Mesothelial cell of epicardium (in vitro differentiated cells): ENCODE measurements at regions not wholly inside any gene's neighbourhood (a gene's known extent, or its start where the extent isn't known, plus 50 kb on each side); places are given as distances from the start of the nearest gene placed in this dataset.

Experiments used
- DNase-seq, 2 experiments: peaks; one replicate each; pipeline ENCODE4 v3.0.0; 2021; ENCODE audit warnings: low spot score in 2 of 2; ENCODE audit not compliant: unreplicated experiment in 2 of 2
- H3K27ac Mint-ChIP-seq: 2 replicates; pipeline ENCODE4 v1.8.0; 2021; ENCODE audit warnings: mixed read lengths
- H3K27me3 Mint-ChIP-seq: 2 replicates; pipeline ENCODE4 v1.8.0; 2021; ENCODE audit warnings: low read depth, mixed read lengths
- H3K36me3 Mint-ChIP-seq: 2 replicates; pipeline ENCODE4 v1.8.0; 2021; ENCODE audit warnings: mixed read lengths
- H3K4me1 Mint-ChIP-seq: 2 replicates; pipeline ENCODE4 v1.8.0; 2021; ENCODE audit warnings: mixed read lengths
- H3K4me3 Mint-ChIP-seq: 2 replicates; pipeline ENCODE4 v1.8.0; 2021; ENCODE audit warnings: mild to moderate bottlenecking, moderate library complexity, mixed read lengths
- H3K9me3 Mint-ChIP-seq: 2 replicates; pipeline ENCODE4 v1.8.0; 2021; ENCODE audit warnings: mixed read lengths
- CTCF ChIP-seq: fragments of 200-600 bp; sonication (generic); IDR thresholded peaks from one replicate; pipeline ENCODE4 v1.5.0; 2021; ENCODE audit warnings: antibody characterized with exemption; ENCODE audit not compliant: unreplicated experiment

- Mint-ChIP-seq H3K4me3 (no peak overlapping the region), H3K36me3 (no peaks in the 10 kb centered on the region), H3K9me3 (peaks cover 6% of the 10 kb centered on the region), H3K4me1 (no peaks in the 10 kb centered on the region), H3K27ac (no peak overlapping the region), H3K27me3 (no peaks in the 10 kb centered on the region)
- DNase-seq = no peak
- TF ChIP-seq CTCF = no peak
These were observed 72.3 kb upstream of the ITGA4 start for GRCh38 chr2:181384923-181385322.

DNA sequence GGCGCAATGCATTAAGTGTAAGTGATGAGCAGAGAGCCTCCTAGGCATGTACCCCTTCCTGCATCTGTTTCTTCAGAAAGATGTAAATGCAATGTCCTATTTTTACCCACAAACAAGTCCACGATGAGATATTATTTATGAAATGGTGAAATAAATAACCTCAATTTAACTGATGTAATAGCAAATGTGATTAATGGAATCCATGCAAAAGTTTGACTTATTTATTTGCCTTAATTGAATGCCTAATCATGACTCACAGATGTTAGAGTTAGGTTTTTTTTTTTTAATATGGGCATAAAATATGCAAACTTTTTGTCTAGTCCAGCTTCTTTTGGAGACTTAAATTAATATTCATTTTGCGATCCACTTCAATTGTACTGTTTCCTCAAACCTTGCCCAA lies 67.7 kb upstream of the ITGA4 start:
- DNase-seq = no peak
- no peak for TF ChIP-seq CTCF
- Mint-ChIP-seq H3K27ac (no peak overlapping the region), H3K9me3 (peaks cover 6% of the 10 kb centered on the region), H3K36me3 (no peaks in the 10 kb centered on the region), H3K27me3 (no peaks in the 10 kb centered on the region), H3K4me1 (no peaks in the 10 kb centered on the region), H3K4me3 (no peak overlapping the region)

- Mint-ChIP-seq H3K4me1 (peaks cover 8% of the 10 kb centered on the region), H3K36me3 (no peaks in the 10 kb centered on the region), H3K9me3 (no peaks in the 10 kb centered on the region), H3K4me3 (no peak overlapping the region), H3K27ac (no peak overlapping the region), H3K27me3 (no peaks in the 10 kb centered on the region)
- DNase-seq = no peak
- TF ChIP-seq CTCF = no peak
These were observed 63.7 kb upstream of the ITGA4 start for GRCh38 chr2:181393472-181393871.

DNA sequence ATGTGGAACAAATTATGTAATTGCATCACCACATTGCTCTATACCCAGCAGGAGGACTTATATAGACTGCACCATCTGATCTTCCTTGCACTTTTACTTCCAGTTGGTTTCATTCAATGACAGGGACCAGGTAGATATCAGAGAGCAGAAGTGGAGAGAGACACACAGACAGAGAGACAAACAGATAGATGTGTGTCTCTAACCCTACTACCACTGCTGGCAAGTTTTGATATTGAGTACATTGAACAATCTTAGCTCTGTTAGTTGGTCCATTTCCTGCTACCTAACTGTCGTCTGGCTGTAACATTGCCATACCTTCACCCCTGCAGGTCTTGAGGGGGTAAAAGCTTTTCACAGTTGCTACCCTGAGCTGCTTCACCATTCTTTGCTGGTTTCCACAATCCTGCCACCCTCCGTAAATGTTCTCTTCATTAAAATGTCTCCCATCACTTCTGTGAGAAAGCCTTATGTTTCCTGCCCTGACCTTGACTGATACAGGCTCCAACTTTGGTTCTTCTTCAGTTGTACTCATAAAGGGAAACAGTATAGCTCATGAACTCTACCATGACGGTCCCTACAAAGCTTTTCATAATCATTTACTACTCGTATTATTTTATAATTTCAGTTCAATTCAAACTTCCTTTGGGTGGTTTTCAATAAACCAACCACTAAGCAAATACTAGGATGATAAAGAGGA lies 62.3 kb upstream of the ITGA4 start:
- DNase-seq = no peak
- Mint-ChIP-seq H3K27ac (no peak overlapping the region), H3K36me3 (no peaks in the 10 kb centered on the region), H3K27me3 (no peaks in the 10 kb centered on the region), H3K9me3 (no peaks in the 10 kb centered on the region), H3K4me1 (peaks cover 8% of the 10 kb centered on the region), H3K4me3 (no peak overlapping the region)
- TF ChIP-seq CTCF = no peak

- Mint-ChIP-seq H3K4me1 (peaks cover 8% of the 10 kb centered on the region), H3K36me3 (no peaks in the 10 kb centered on the region), H3K27ac (no peak overlapping the region), H3K9me3 (no peaks in the 10 kb centered on the region), H3K4me3 (no peak overlapping the region), H3K27me3 (no peaks in the 10 kb centered on the region)
- no peak for TF ChIP-seq CTCF
- no peak for DNase-seq
These were observed 61.3 kb upstream of the ITGA4 start for GRCh38 chr2:181395851-181396250.
